Sigmoid colon (tissue), 6 donors: ENCODE measurements at regions not wholly inside any gene's neighbourhood (a gene's known extent, or its start where the extent isn't known, plus 50 kb on each side); places are given as distances from the start of the nearest gene placed in this dataset.

Experiments
- DNase-seq: peaks from one replicate; pipeline ENCODE4 v3.0.0-alpha.2; 2019
- H3K27ac ChIP-seq, 4 donors: fragments of 200-600 bp; sonication (generic); one replicate each; pipeline ENCODE4 v1.5.1; 2016 to 2019; ENCODE audit warnings: mild to moderate bottlenecking in 1 of 4
- H3K27me3 ChIP-seq, 3 donors: fragments of 200-600 bp; sonication (generic); one replicate each; pipeline ENCODE4 v1.5.1; 2019; ENCODE audit warnings: mild to moderate bottlenecking in 1 of 3
- H3K36me3 ChIP-seq, 4 donors: fragments of 200-600 bp; sonication (generic); one replicate each; pipeline ENCODE4 v1.5.1; 2016 to 2019
- H3K4me1 ChIP-seq, 4 donors: fragments of 200-600 bp; sonication (generic); one replicate each; pipeline ENCODE4 v1.5.1; 2017 to 2019
- H3K4me3 ChIP-seq, 4 donors: fragments of 200-600 bp; sonication (generic); one replicate each; pipeline ENCODE4 v1.5.1; 2017 to 2019; ENCODE audit warnings: mild to moderate bottlenecking in 2 of 4, moderate library complexity in 1 of 4
- H3K9me3 ChIP-seq, 4 donors: fragments of 200-600 bp in 3 of 4; sonication (generic) in 3 of 4; one replicate each; pipeline versions ENCODE4 v1.5.1 to v1.6.1; 2013 to 2019
- CTCF ChIP-seq, 4 experiments: fragments of 450-650 bp in 3 of 4; fragments of 200-600 bp in 1 of 4; IDR thresholded peaks; one replicate each; pipeline ENCODE4 v1.5.1; 2016 to 2019; ENCODE audit warnings: antibody characterized with exemption in 4 of 4, mild to moderate bottlenecking in 3 of 4, moderate library complexity in 2 of 4
- EP300 ChIP-seq, 4 donors: sonication (generic); formaldehyde crosslinking; IDR thresholded peaks; one replicate each; pipeline ENCODE4 v1.6.1; 2017; ENCODE audit warnings: antibody characterized with exemption in 4 of 4
- POLR2A ChIP-seq, 2 donors: fragments of 450-650 bp; IDR thresholded peaks; one replicate each; pipeline ENCODE4 v1.6.1; 2016; ENCODE audit warnings: antibody characterized with exemption in 2 of 2, mild to moderate bottlenecking in 2 of 2, moderate library complexity in 2 of 2
- POLR2AphosphoS5 ChIP-seq, 4 donors: sonication (generic); formaldehyde crosslinking; IDR thresholded peaks; one replicate each; pipeline ENCODE4 v1.6.1; 2017; ENCODE audit warnings: antibody characterized with exemption in 4 of 4
- WGBS, 2 donors: extraction: QIAGEN DNeasy Blood & Tissue Kit; methylation state at CpG; one replicate each; pipeline ENCODE4 v1.1.7; 2013; 5-methylcytosine and 5-hydroxymethylcytosine counted together
- intact Hi-C: fragments of 100-400 bp; cut with DNase I; formaldehyde crosslinking; loops from one replicate; pipeline ENCODE4 v1.15.1; 2023
- donor health status: healthy with polysubstance abuse.
- donor health status: healthy.

GRCh38 chr9:19935422-19935821 is 146.6 kb upstream of the SLC24A2 start:
- peak overlapping the region in 1 of 4 donors; percentile 48 for H3K4me3 ChIP-seq
- DNase-seq, result no peak
- H3K27me3 ChIP-seq, result no peaks in the 10 kb centered on the region
- H3K9me3 ChIP-seq, result no peaks in the 10 kb centered on the region
- no peak overlapping the region for H3K27ac ChIP-seq
- H3K4me1 ChIP-seq, result peaks cover 0 to 16% (median 9%) of the 10 kb centered on the region in 4 donors
- intact Hi-C loops, result no loop called here
- no peak for TF ChIP-seq EP300 (IDR thresholded peaks at IDR 0.05)
- no peak for TF ChIP-seq CTCF (IDR thresholded peaks at IDR 0.05)
- no peak for TF ChIP-seq POLR2AphosphoS5 (IDR thresholded peaks at IDR 0.05)
- no peak for TF ChIP-seq POLR2A (IDR thresholded peaks at IDR 0.05)
- H3K36me3 ChIP-seq, result no peaks in the 10 kb centered on the region
- WGBS, 2 donors, result 76 to 89% methylated on average over 4 of the region's 4 CpGs

DNA sequence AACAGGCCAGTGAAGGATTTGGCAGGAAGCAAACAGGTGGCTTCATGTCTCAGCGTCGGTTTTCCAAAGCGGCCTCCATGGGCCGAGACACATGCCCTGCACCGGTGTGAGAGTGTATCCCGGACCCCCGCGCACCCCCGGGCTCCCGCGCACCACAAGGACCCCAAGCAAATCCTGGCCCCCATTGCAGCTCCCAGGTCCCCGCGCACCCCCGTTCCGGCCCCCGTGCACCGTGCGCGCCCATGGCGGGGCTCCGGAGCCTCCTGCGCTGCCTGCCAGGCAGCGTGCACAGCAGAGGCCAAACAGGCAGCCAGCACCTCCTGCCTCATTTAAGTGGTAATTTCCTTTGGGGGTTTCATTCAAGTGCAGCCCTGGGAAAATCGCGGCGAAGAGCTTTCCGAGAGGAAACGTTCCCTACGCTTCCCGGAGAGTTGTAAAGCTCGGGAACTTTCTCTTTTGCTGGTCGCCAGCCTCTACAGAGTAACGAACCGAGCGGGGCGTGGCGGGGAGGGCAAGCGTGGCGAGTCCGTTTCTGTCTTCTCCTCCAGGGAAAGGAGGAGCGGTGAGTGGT is 145.5 kb upstream of the SLC24A2 start:
- H3K36me3 ChIP-seq, result no peaks in the 10 kb centered on the region
- H3K4me1 ChIP-seq, result peaks cover 0 to 6% (median 5%) of the 10 kb centered on the region in 4 donors
- H3K27ac ChIP-seq, result no peak overlapping the region
- intact Hi-C loops, result no loop called here
- no peak for TF ChIP-seq POLR2A (IDR thresholded peaks at IDR 0.05)
- no peak for TF ChIP-seq POLR2AphosphoS5 (IDR thresholded peaks at IDR 0.05)
- no peak for TF ChIP-seq EP300 (IDR thresholded peaks at IDR 0.05)
- TF ChIP-seq CTCF (IDR thresholded peaks at IDR 0.05), result no peak
- DNase-seq, result no peak
- H3K4me3 ChIP-seq, result peak overlapping the region; percentile 34 to 54 (median 49)
- no peaks in the 10 kb centered on the region for H3K27me3 ChIP-seq
- 22 to 50% methylated on average over 41 of the region's 41 CpGs for WGBS, 2 donors
- H3K9me3 ChIP-seq, result no peaks in the 10 kb centered on the region

- TF ChIP-seq CTCF (IDR thresholded peaks at IDR 0.05) (no peak), POLR2A (IDR thresholded peaks at IDR 0.05) (no peak)
- Histone ChIP-seq H3K27me3 (no peaks in the 10 kb centered on the region), H3K4me3 (no peak overlapping the region), H3K36me3 (no peaks in the 10 kb centered on the region), H3K4me1 (peaks cover 0 to 4% (median 4%) of the 10 kb centered on the region in 4 donors), H3K9me3 (no peaks in the 10 kb centered on the region), H3K27ac (no peak overlapping the region)
- intact Hi-C loops, result no loop called here
- DNase-seq, result no peak
Observed at GRCh38 chr9:19931098-19931890, 142.5 kb upstream of the SLC24A2 start.

- no peak overlapping the region for H3K27ac ChIP-seq
Observed at GRCh38 chr9:19927560-19927959, 138.7 kb upstream of the SLC24A2 start.

More at GRCh38 chr9:19927560-19927959, 138.7 kb upstream of the SLC24A2 start:
- Histone ChIP-seq H3K4me3 (no peak overlapping the region), H3K27me3 (no peaks in the 10 kb centered on the region), H3K9me3 (no peaks in the 10 kb centered on the region), H3K4me1 (peaks cover 0 to 6% (median 3%) of the 10 kb centered on the region in 4 donors), H3K36me3 (no peaks in the 10 kb centered on the region)
- WGBS, 2 donors, result 90 to 93% methylated on average over 6 of the region's 6 CpGs
- DNase-seq, result no peak
- no peak for TF ChIP-seq CTCF (IDR thresholded peaks at IDR 0.05)
- TF ChIP-seq EP300 (IDR thresholded peaks at IDR 0.05), result no peak
- no peak for TF ChIP-seq POLR2AphosphoS5 (IDR thresholded peaks at IDR 0.05)
- intact Hi-C loops, result loop anchor here (5.0 to 10.0 kb wide), 4 partner anchors 427 to 1185 kb away; partner anchors contain the start of gene MLLT3
